Sigmoid colon (tissue), 4 donors: ENCODE measurements at regions not wholly inside any gene's neighbourhood (a gene's known extent, or its start where the extent isn't known, plus 50 kb on each side); places are given as distances from the start of the nearest gene placed in this dataset.
"Not testable (repeated sequence)": the region's sequence is repeated elsewhere in the genome, so short reads cannot be mapped to it uniquely, and the experiment has no call there.

Experiments used
- CTCF ChIP-seq, 4 experiments: fragments of 450-650 bp in 3 of 4; fragments of 200-600 bp in 1 of 4; IDR thresholded peaks; one replicate each; pipeline ENCODE4 v1.5.1; 2016 to 2019; ENCODE audit warnings: antibody characterized with exemption in 4 of 4, mild to moderate bottlenecking in 3 of 4, moderate library complexity in 2 of 4
- EP300 ChIP-seq, 4 donors: sonication (generic); formaldehyde crosslinking; IDR thresholded peaks; one replicate each; pipeline ENCODE4 v1.6.1; 2017; ENCODE audit warnings: antibody characterized with exemption in 4 of 4
- POLR2A ChIP-seq, 2 donors: fragments of 450-650 bp; IDR thresholded peaks; one replicate each; pipeline ENCODE4 v1.6.1; 2016; ENCODE audit warnings: antibody characterized with exemption in 2 of 2, mild to moderate bottlenecking in 2 of 2, moderate library complexity in 2 of 2
- POLR2AphosphoS5 ChIP-seq, 4 donors: sonication (generic); formaldehyde crosslinking; IDR thresholded peaks; one replicate each; pipeline ENCODE4 v1.6.1; 2017; ENCODE audit warnings: antibody characterized with exemption in 4 of 4

DNA sequence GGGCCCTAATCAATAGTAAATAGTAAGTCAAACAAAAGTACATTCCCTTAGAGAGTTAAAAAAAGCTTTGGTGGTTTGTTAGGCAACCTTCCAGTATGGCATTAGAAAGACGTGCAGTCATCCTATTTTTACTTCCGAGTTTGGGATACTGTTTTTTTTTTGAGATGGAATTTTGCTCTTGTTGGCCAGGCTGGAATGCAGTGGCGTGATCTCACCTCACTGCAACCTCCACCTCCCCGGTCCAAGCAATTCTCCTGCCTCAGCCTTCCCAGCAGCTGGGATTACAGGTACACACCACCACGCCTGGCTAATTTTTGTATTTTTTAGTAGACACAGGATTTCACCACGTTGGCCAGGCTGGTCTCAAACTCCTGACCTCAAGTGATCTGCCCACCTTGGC is 54.0 kb upstream of the TP53BP2 start:
- not testable (repeated sequence) for TF ChIP-seq CTCF, POLR2AphosphoS5, EP300, POLR2A (IDR thresholded peaks at IDR 0.05)
